GM12878 (cell line): ENCODE measurements at regions not wholly inside any gene's neighbourhood (a gene's known extent, or its start where the extent isn't known, plus 50 kb on each side); places are given as distances from the start of the nearest gene placed in this dataset.

Experiments used
- ATF2 ChIP-seq: IDR thresholded peaks from 2 replicates; pipeline ENCODE4 v1.6.1; 2012; ENCODE audit warnings: low read length, inconsistent platforms
- BHLHE40 ChIP-seq, 2 experiments: fragments of 450-650 bp in 1 of 2; IDR thresholded peaks; 2 replicates each; pipeline ENCODE4 v1.6.1; 2011 to 2017; ENCODE audit warnings: low read depth in 2 of 2, borderline replicate concordance in 1 of 2, improper control_type of control experiment in 1 of 2, low read length in 1 of 2, mild to moderate bottlenecking in 1 of 2
- CBX5 ChIP-seq: sonication (generic); IDR thresholded peaks from 2 replicates; pipeline ENCODE4 v1.6.1; 2016; ENCODE audit warnings: low read depth, moderate library complexity, mild to moderate bottlenecking, inconsistent platforms
- E2F8 ChIP-seq: fragments of 450-650 bp; IDR thresholded peaks from 2 replicates; pipeline ENCODE4 v1.6.1; 2018; ENCODE audit warnings: mild to moderate bottlenecking, low read depth, moderate library complexity; ENCODE audit not compliant: partially characterized antibody
- HDAC6 ChIP-seq: fragments of 200-600 bp; sonication (generic); IDR thresholded peaks from one replicate; pipeline ENCODE4 v1.8.0; 2017; ENCODE audit warnings: antibody characterized with exemption; ENCODE audit not compliant: unreplicated experiment
- JUNB ChIP-seq: IDR thresholded peaks from 2 replicates; pipeline ENCODE4 v1.6.1; 2016; ENCODE audit warnings: antibody characterized with exemption, mild to moderate bottlenecking
- MAX ChIP-seq: IDR thresholded peaks from 2 replicates; pipeline ENCODE4 v1.6.1; 2012; ENCODE audit warnings: low read depth, low read length, improper control_type of control experiment
- MLLT1 ChIP-seq: fragments of 450-650 bp; IDR thresholded peaks from 2 replicates; pipeline ENCODE4 v1.6.1; 2016; ENCODE audit warnings: mild to moderate bottlenecking
- MXI1 ChIP-seq: fragments of 150-350 bp; IDR thresholded peaks from 2 replicates; pipeline ENCODE4 v1.6.1; 2011; ENCODE audit warnings: low read depth, mild to moderate bottlenecking, inconsistent platforms, low read length, improper control_type of control experiment
- MYC ChIP-seq: IDR thresholded peaks from 2 replicates; pipeline ENCODE4 v1.6.1; 2011; ENCODE audit warnings: mild to moderate bottlenecking, low read length, moderate library complexity, inconsistent platforms; ENCODE audit not compliant: insufficient read depth, insufficient replicate concordance, insufficient read length, severe bottlenecking
- NFYA ChIP-seq: IDR thresholded peaks from 2 replicates; pipeline ENCODE4 v1.6.1; 2011; ENCODE audit warnings: low read depth, mild to moderate bottlenecking, low read length, improper control_type of control experiment, borderline replicate concordance
- PKNOX1 ChIP-seq: fragments of 450-650 bp; IDR thresholded peaks from 2 replicates; pipeline ENCODE4 v1.6.1; 2016; ENCODE audit warnings: mild to moderate bottlenecking
- PML ChIP-seq: IDR thresholded peaks from 2 replicates; pipeline ENCODE4 v1.6.1; 2012; ENCODE audit warnings: low read length, inconsistent platforms
- POLR2A ChIP-seq: IDR thresholded peaks from 2 replicates; pipeline ENCODE4 v1.6.1; 2011; ENCODE audit warnings: low read depth, mild to moderate bottlenecking, low read length
- POLR2AphosphoS2 ChIP-seq: IDR thresholded peaks from 2 replicates; pipeline ENCODE4 v1.6.1; 2011; ENCODE audit warnings: low read depth, mild to moderate bottlenecking, low read length, improper control_type of control experiment, moderate library complexity
- RAD51 ChIP-seq: fragments of 450-650 bp; IDR thresholded peaks from 2 replicates; pipeline ENCODE4 v1.6.1; 2016; ENCODE audit warnings: moderate library complexity, mild to moderate bottlenecking, inconsistent platforms
- RB1 ChIP-seq: fragments of 450-650 bp; formaldehyde crosslinking; IDR thresholded peaks from 2 replicates; pipeline ENCODE4 v1.6.1; 2017; ENCODE audit warnings: mild to moderate bottlenecking, borderline replicate concordance
- SMC3 ChIP-seq: IDR thresholded peaks from 2 replicates; pipeline ENCODE4 v1.6.1; 2011; ENCODE audit warnings: low read length, improper control_type of control experiment, borderline replicate concordance
- STAT3 ChIP-seq: IDR thresholded peaks from 2 replicates; pipeline ENCODE4 v1.6.1; 2011; ENCODE audit warnings: low read depth, low read length, improper control_type of control experiment
- USF1 ChIP-seq: IDR thresholded peaks from 2 replicates; pipeline ENCODE4 v1.6.1; 2011; ENCODE audit warnings: borderline replicate concordance, low read depth, mild to moderate bottlenecking, moderate library complexity, mixed read lengths, low read length; ENCODE audit not compliant: insufficient read depth; ENCODE audit errors: extremely low read length
- ZNF274 ChIP-seq: IDR thresholded peaks from one replicate; pipeline ENCODE4 v1.8.0; 2011; ENCODE audit not compliant: insufficient read length, insufficient read depth

- TF ChIP-seq MLLT1: peak; percentile 81; the same call in 1 of the 2 replicates
- TF ChIP-seq NFYA: no peak
- TF ChIP-seq STAT3: 0 out of 2 replicates have a peak, but pooled peaks have one; percentile 93
- peak; percentile 95 for TF ChIP-seq ATF2
- peak; percentile 87 for TF ChIP-seq JUNB
- TF ChIP-seq BHLHE40 (IDR thresholded peaks at IDR 0.05; ENCODE audit: borderline replicate concordance in 1 of 2, low read depth in 2 of 2, low read length in 1 of 2): peak; percentile 69 to 72
- no peak for TF ChIP-seq POLR2A
- peak; percentile 91 for TF ChIP-seq CBX5
- no peak; the same call in 1 of the 2 replicates for TF ChIP-seq MXI1
- TF ChIP-seq ZNF274: no peak
- no peak for TF ChIP-seq HDAC6
- TF ChIP-seq E2F8: no peak
- TF ChIP-seq POLR2AphosphoS2: no peak
- TF ChIP-seq PML: peak; percentile 73
- peak; percentile 65; the same call in 1 of the 2 replicates for TF ChIP-seq RB1
- TF ChIP-seq MAX: no peak; the same call in 1 of the 2 replicates
- peak; percentile 63 for TF ChIP-seq PKNOX1
- peak; percentile 31; the same call in 1 of the 2 replicates for TF ChIP-seq RAD51
- TF ChIP-seq MYC: no peak
- peak; percentile 22; the same call in 1 of the 2 replicates for TF ChIP-seq SMC3
- TF ChIP-seq USF1: no peak
Observed at GRCh38 chr7:106552645-106553445, 108.1 kb downstream of the CCDC71L start (continued).
